Esophagus mucosa (tissue), 1 donor: ENCODE measurements at regions not wholly inside any gene's neighbourhood (a gene's known extent, or its start where the extent isn't known, plus 50 kb on each side); places are given as distances from the start of the nearest gene placed in this dataset.

ENCODE experiments used
- ATAC-seq: fragments of 200-7000 bp; cut with Tn5 transposase; one replicate; pipeline ENCODE4 v1.9.1; 2020
- donor health status: DM: yes; HTN: yes; CAD: no.

- no peak for ATAC-seq
Measured at GRCh38 chr1:84090447-84091245, 53.4 kb upstream of the PRKACB start.

GRCh38 chr1:84089867-84090266, 54.2 kb upstream of the PRKACB start:
- no peak for ATAC-seq

- peak; percentile 48 for ATAC-seq
Measured at GRCh38 chr1:84089465-84089864, 54.6 kb upstream of the PRKACB start.

GRCh38 chr1:84086616-84087015, 57.5 kb upstream of the PRKACB start:
- no peak for ATAC-seq

- ATAC-seq = no peak
Measured at GRCh38 chr1:84086189-84086588, 57.9 kb upstream of the PRKACB start.

GRCh38 chr1:84083307-84083706, 60.8 kb upstream of the PRKACB start:
- ATAC-seq = no peak

- no peak for ATAC-seq
Measured at GRCh38 chr1:84078842-84079202, 65.2 kb upstream of the PRKACB start.

GRCh38 chr1:84078108-84078841, 65.8 kb upstream of the PRKACB start:
- no peak for ATAC-seq

GRCh38 chr1:84077476-84078107, 66.5 kb upstream of the PRKACB start:
- ATAC-seq = peak; percentile 97

- no peak for ATAC-seq
Measured at GRCh38 chr1:84073266-84073665, 70.8 kb upstream of the PRKACB start.

- no peak for ATAC-seq
Measured at GRCh38 chr1:84069236-84069845, 70.4 kb upstream of the TTLL7 start.

- ATAC-seq = no peak
Measured at GRCh38 chr1:84062496-84062895, 63.6 kb upstream of the TTLL7 start.

GRCh38 chr1:84061336-84061735, 62.4 kb upstream of the TTLL7 start:
- no peak for ATAC-seq

GRCh38 chr1:84060781-84061180, 61.8 kb upstream of the TTLL7 start:
- no peak for ATAC-seq

- no peak for ATAC-seq
Measured at GRCh38 chr1:84048820-84049219, 49.9 kb upstream of the TTLL7 start.
